ENCODE measurements at regions not wholly inside any gene's neighbourhood (a gene's known extent, or its start where the extent isn't known, plus 50 kb on each side); places are given as distances from the start of the nearest gene placed in this dataset.

DNA sequence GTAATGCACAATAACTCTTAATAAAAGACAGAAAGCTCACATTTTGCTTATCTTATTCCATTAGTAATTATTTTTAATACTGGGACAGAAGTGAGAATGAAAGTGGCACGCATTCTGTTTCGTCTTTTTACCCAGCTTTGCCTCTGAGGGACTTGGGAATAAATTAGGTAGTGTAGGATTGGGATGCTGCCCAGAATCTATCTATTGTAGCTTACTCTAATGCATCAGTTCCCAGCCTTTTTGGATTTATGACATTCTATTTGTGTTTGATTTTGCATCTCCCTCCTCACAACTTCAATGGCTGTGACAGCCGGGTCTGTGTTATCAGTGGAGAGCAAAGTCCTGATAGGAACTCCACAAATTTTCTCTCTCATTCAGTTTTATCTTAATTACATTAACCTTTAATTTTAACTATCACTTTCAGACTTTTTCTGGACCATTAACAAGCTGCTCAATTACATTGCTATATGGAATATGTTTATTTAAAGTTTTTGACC, 62.9 kb upstream of the TULP4 start:
- DNase-seq = no peak

DNA sequence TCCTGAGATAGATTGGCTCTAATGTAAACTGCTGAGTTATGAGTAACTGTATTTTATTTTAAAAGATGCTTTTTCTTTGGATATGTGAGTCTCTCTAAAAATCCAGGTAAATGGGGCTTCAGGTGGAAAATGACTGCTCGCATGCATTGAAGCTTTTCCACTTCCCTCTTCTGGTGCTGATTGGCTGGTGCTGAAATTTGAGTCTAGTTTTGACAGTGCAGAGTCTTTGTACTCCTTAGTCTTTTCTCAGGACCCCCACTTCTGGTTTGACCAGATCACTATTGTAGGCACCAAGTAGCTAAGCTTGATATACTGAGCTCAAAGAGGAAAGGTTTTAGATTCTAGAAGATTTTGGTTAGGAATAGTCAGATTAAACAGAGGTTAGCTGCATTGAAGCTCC, 60.7 kb upstream of the TULP4 start:
- no peak for DNase-seq

DNA sequence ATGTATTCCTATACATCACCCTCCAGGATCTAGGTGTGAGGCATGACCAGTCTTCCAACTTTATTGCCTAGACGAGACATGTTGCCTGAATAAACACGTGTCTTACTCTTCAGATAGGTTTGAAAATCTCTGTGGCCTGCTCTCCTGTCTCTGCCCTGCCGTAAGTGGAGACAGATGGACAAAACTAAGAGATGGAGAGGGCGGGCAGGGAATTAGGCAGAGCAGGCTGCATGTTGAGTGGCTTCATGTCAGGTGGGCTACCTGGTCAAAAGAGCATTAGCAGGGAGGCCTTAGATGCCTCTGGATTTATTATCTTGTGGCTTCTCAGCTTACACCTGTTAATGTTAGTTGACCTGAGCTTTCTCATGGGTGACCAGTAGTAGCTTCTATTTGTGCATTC, 59.0 kb upstream of the TULP4 start:
- DNase-seq = peak; percentile 5 to 28

DNA sequence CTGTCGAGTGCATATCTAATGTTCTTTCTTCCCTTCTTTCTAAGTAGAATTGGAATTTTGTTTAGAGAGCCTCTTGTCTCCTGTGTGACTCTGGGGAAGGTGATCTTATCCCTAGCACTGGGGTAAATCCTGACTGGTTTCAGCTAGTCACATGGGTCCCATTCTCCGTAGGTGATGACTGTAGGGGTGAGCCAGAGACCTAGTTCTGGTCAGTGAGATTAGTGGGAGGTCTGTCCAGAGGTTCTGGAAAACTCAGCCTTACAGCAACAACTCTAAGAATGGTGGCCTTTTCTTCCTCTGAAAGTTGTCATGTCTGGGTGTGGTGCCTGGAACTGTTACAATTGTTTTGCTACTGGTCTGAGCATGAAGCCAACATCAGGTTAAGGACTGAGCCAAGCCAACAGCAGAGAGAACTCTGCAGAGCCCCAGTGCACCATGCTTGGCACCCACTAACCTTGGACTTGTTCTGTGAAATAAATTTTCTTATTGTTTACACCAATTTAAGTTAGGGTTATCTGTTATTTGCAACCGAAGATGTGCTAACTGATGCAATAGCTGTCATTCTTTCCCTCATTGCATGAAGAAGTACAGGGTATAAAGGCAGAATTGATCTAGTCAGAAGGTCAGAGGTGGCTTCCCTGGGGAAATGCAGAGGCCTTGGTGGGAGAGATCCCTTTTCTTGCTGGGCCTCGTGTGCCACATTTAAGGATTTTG, 56.8 kb upstream of the TULP4 start:
- no peak for DNase-seq

DNA sequence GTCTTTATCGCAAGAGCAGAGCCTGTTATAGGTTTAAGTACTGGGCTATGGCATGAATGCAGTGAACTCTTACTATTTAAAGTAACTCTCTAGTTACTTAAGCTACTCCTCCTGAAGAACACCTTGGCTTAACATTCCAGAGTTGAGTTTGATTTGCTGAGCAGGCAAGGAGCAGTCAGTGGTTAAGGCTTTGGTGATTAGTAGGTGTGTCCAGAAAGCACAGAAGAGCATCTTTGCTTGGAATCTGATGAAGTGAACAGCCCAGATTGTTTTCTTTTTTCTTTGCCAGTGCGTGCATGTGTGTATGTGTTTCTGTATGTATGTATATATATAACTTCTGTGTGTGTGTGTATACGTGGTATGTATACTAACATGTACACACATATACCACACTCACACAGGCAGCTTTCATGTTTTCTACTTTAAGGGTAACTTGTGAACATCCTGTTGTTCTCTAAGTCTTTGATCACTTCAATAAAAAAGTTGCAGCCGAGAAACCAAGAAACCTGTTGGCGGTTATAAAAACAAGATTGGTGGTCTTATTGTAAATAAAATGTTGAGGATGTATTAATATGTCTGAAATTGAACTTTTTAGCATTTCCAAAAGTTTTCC, 56.2 kb upstream of the TULP4 start:
- DNase-seq = no peak

DNA sequence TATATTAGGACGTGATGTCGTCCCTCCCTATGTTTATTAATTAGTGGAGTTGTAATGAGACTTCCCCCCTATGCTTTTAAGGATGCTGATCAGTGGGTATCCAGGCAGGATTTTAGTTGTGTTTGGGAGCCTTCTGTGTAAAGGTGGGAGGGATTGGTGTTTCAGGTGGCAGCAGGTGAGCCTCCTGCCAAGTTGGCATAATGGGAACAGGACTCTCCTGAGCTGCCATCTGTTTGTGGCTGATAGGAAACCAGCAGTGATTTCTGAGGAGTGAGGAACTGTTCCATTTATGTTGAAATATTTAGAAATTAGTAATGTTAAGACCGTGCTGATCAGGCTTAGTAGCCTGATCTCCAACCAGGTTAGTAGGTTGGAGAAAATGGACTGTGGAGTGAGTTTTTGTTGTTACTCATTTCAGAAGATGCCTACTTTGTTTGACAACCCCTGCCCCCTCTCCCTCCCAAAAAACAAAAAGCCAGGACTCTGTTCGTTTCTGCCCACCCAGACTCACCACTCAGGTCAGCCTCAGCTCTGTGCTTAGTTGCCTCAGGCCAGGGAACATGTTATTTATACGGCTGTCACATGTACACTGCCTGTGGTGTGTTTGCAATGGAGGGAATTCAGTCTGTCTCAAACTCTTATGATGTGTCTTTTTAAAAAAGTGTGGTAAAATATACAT, 55.4 kb upstream of the TULP4 start:
- DNase-seq = no peak

DNA sequence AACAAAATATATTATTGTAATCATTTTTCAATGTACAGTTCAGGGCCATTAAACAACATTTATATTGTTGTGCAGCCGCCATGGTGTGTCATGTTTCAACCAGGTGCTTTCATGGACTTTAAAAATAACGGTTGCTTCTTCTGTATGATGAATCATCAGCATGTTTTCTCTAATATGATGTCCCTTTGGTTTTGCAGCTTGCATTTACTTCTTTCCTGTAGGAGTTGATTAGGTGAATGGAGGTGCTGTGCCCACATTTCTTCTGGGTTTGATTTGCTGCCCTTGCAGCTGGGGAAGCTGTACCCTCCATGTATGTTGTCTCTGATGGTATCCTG, 54.9 kb upstream of the TULP4 start:
- no peak for DNase-seq

DNA sequence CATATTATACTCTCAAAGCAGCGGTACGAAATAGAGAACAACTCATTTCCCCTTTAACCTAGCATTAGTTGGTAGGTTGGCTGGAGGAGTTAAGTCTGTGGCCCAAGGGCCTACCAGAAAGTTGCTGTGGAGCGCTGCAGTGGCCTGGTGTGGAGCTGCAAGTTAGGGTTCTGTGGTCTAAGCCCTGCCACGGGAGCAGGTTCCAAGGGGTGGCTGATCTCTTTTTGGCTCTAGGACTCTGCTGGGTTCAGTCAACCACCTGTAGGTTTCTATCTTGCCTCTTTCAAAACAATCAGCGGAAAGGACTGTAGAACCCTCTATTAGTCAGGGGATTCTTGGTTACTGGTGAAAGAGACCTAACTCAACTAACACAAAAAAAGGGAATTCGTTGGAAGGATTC, 54.5 kb upstream of the TULP4 start:
- DNase-seq = no peak

DNA sequence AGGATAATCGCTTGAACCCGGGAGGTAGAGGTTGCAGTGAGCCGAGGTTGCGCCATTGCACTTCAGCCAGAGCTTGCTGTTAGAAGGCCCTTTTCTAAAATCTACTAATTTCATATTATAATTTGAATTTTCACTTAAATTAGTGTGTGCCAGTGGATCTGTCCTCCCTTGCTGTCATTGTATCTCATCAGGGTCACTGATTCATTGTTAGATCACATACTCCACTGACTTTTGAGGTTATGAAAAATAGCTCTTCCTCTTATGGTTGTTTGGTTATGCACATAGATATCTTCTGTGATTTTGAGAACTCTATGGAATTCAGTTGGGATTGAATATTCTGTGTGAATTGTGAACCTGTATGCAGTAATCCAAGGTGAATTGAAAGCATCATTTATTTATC, 53.1 kb upstream of the TULP4 start:
- DNase-seq = no peak

DNA sequence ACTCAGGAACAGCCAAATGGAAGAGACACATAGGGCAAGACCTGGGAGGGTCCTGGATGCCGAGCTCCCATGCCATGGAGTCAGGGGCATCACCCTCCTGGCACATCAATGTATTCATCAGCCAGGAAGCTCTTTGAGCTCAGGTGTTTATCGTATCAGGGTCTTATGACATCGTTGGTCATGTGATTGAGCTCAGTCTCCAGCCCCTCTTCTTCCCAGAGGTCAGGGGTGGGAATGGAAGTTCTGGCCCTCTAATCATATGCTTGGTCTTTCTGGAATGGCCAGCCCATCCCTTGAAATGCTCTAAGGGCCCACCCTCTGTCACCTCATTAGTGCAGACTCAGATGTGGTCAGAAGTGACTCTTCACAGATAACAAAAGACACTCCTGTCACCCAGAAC, 52.4 kb upstream of the TULP4 start:
- no peak for DNase-seq

DNA sequence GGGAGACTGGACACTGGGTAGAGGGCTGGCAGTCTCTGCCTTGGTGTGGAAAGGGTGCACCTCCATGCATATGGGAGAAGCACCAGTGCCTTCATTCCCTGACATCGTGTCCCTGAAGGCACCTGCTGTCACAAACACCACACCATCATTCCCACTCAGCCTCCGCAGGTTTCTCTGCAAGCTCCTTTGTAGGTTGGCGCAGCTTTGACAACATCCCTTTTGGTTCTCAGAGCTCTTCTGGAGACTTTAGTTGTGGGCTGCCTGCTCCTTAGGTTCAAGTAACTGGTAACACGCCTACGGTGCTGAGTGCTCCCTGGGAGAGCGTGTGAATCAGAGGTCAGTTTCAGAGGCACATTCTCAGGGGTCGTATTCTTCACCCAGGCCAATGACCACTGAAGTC, 50.2 kb upstream of the TULP4 start:
- no peak for DNase-seq
